Liver (tissue), 8 donors: ENCODE measurements at regions not wholly inside any gene's neighbourhood (a gene's known extent, or its start where the extent isn't known, plus 50 kb on each side); places are given as distances from the start of the nearest gene placed in this dataset.

Source experiments
- DNase-seq: peaks from one replicate; pipeline ENCODE4 v3.0.0-alpha.2; 2017; ENCODE audit warnings: low spot score
- H3K27ac ChIP-seq, 2 donors: one replicate each; pipeline ENCODE4 v1.7.0; 2013; ENCODE audit warnings: inconsistent platforms in 2 of 2, low read length in 2 of 2, control low read depth in 1 of 2, low read depth in 1 of 2, mild to moderate bottlenecking in 1 of 2
- H3K27me3 ChIP-seq, 4 donors: one replicate each; pipeline versions ENCODE4 v1.6.1 to v1.7.0; 2013; ENCODE audit warnings: low read length in 3 of 4, inconsistent platforms in 1 of 4, mild to moderate bottlenecking in 1 of 4, moderate library complexity in 1 of 4; ENCODE audit not compliant: control insufficient read depth in 4 of 4, insufficient read depth in 4 of 4
- H3K36me3 ChIP-seq, 4 donors: one replicate each; pipeline versions ENCODE4 v1.6.1 to v1.7.0; 2013; ENCODE audit warnings: low read length in 3 of 4, mild to moderate bottlenecking in 3 of 4, low read depth in 1 of 4, moderate library complexity in 1 of 4; ENCODE audit not compliant: control insufficient read depth in 4 of 4, insufficient read depth in 3 of 4
- H3K4me1 ChIP-seq, 4 donors: one replicate each; pipeline versions ENCODE4 v1.6.1 to v1.7.0; 2013; ENCODE audit warnings: low read length in 3 of 4, mild to moderate bottlenecking in 3 of 4, moderate library complexity in 1 of 4; ENCODE audit not compliant: control insufficient read depth in 4 of 4, insufficient read depth in 4 of 4
- H3K4me3 ChIP-seq, 3 donors: one replicate each; pipeline versions ENCODE4 v1.6.1 to v1.7.0; 2013; ENCODE audit warnings: low read length in 3 of 3, control low read depth in 1 of 3, low read depth in 1 of 3, mild to moderate bottlenecking in 1 of 3
- H3K9ac ChIP-seq, 2 donors: one replicate each; pipeline ENCODE4 v1.7.0; 2013; ENCODE audit warnings: low read length in 2 of 2, mild to moderate bottlenecking in 2 of 2, moderate library complexity in 2 of 2, control low read depth in 1 of 2, low read depth in 1 of 2
- H3K9me3 ChIP-seq, 4 donors: one replicate each; pipeline versions ENCODE4 v1.6.1 to v1.7.0; 2013; ENCODE audit warnings: low read length in 3 of 4; ENCODE audit not compliant: control insufficient read depth in 4 of 4
- ATF3 ChIP-seq: IDR thresholded peaks from 2 replicates; pipeline ENCODE4 v1.6.1; 2016; ENCODE audit warnings: antibody characterized with exemption
- CTCF ChIP-seq: fragments of 150-350 bp; IDR thresholded peaks from 2 replicates; pipeline ENCODE4 v1.5.1; 2017; ENCODE audit warnings: improper control_type of control experiment, low read depth, low read length; ENCODE audit not compliant: missing input control
- EGR1 ChIP-seq, 2 donors: IDR thresholded peaks; 2 replicates each; pipeline ENCODE4 v1.6.1; 2016 to 2018; ENCODE audit warnings: antibody characterized with exemption in 2 of 2, low read depth in 2 of 2
- FOXA1 ChIP-seq: IDR thresholded peaks from 2 replicates; pipeline ENCODE4 v1.6.1; 2016; ENCODE audit warnings: antibody characterized with exemption
- FOXA2 ChIP-seq: IDR thresholded peaks from 2 replicates; pipeline ENCODE4 v1.6.1; 2016; ENCODE audit warnings: antibody characterized with exemption
- GABPA ChIP-seq, 2 donors: IDR thresholded peaks in 1 of 2; conservative IDR thresholded peaks in 1 of 2; 2 replicates each; pipeline ENCODE4 v1.6.1; 2016; ENCODE audit warnings: antibody characterized with exemption in 2 of 2, mild to moderate bottlenecking in 1 of 2, moderate library complexity in 1 of 2
- HNF4A ChIP-seq, 2 donors: conservative IDR thresholded peaks; 2 replicates each; pipeline ENCODE4 v1.6.1; 2016; ENCODE audit warnings: antibody characterized with exemption in 2 of 2, mild to moderate bottlenecking in 2 of 2
- JUND ChIP-seq, 2 donors: IDR thresholded peaks; 2 replicates each; pipeline ENCODE4 v1.6.1; 2016; ENCODE audit warnings: antibody characterized with exemption in 2 of 2
- MAX ChIP-seq: IDR thresholded peaks from 2 replicates; pipeline ENCODE4 v1.6.1; 2016; ENCODE audit warnings: antibody characterized with exemption
- NR2F2 ChIP-seq: IDR thresholded peaks from 2 replicates; pipeline ENCODE4 v1.6.1; 2016; ENCODE audit warnings: antibody characterized with exemption
- RAD21 ChIP-seq, 2 donors: IDR thresholded peaks; 2 replicates each; pipeline ENCODE4 v1.6.1; 2016; ENCODE audit warnings: antibody characterized with exemption in 2 of 2, mild to moderate bottlenecking in 2 of 2
- REST ChIP-seq: IDR thresholded peaks from 2 replicates; pipeline ENCODE4 v1.6.1; 2016; ENCODE audit warnings: antibody characterized with exemption, mild to moderate bottlenecking
- RXRA ChIP-seq, 2 donors: IDR thresholded peaks; 2 replicates each; pipeline ENCODE4 v1.6.1; 2017 to 2018; ENCODE audit warnings: antibody characterized with exemption in 2 of 2, mild to moderate bottlenecking in 1 of 2
- SP1 ChIP-seq: IDR thresholded peaks from 2 replicates; pipeline ENCODE4 v1.6.1; 2018; ENCODE audit warnings: antibody characterized with exemption, mild to moderate bottlenecking
- TAF1 ChIP-seq: conservative IDR thresholded peaks from 2 replicates; pipeline ENCODE4 v1.6.1; 2016; ENCODE audit warnings: antibody characterized with exemption, mild to moderate bottlenecking
- YY1 ChIP-seq: IDR thresholded peaks from 2 replicates; pipeline ENCODE4 v1.6.1; 2016; ENCODE audit warnings: antibody characterized with exemption, mild to moderate bottlenecking
- ZBTB33 ChIP-seq: IDR thresholded peaks from 2 replicates; pipeline ENCODE4 v1.6.1; 2016; ENCODE audit warnings: antibody characterized with exemption
- WGBS: extraction: QIAGEN DNeasy Blood & Tissue Kit; methylation state at CpG from one replicate; pipeline ENCODE4 v1.1.7; 2013; 5-methylcytosine and 5-hydroxymethylcytosine counted together
- donor health status: healthy.
- donor health status: healthy.
- donor health status: healthy.
- donor health status: healthy.
- donor health status: healthy.

GRCh38 chr4:1462768-1463075, 56.5 kb upstream of the NKX1-1 start:
- Histone ChIP-seq H3K9me3 (no peaks in the 10 kb centered on the region), H3K36me3 (no peaks in the 10 kb centered on the region), H3K27ac (no peak overlapping the region), H3K4me1 (no peaks in the 10 kb centered on the region), H3K27me3 (peaks cover 0 to 7% (median 3%) of the 10 kb centered on the region in 4 donors), H3K9ac (no peak overlapping the region), H3K4me3 (no peak overlapping the region)
- 68% methylated on average over 14 of the region's 14 CpGs for WGBS
- no peak for DNase-seq
- no peak for TF ChIP-seq SP1
- no peak for TF ChIP-seq RXRA (IDR thresholded peaks at IDR 0.05)
- no peak for TF ChIP-seq CTCF
- TF ChIP-seq REST = no peak
- TF ChIP-seq FOXA2 = no peak
- no peak for TF ChIP-seq YY1
- TF ChIP-seq HNF4A (conservative IDR thresholded peaks at IDR 0.05) = no peak
- TF ChIP-seq ZBTB33 = no peak
- no peak for TF ChIP-seq TAF1
- TF ChIP-seq RAD21 (IDR thresholded peaks at IDR 0.05) = no peak
- no peak for TF ChIP-seq EGR1 (IDR thresholded peaks at IDR 0.05; ENCODE audit: low read depth in 2 of 2)
- no peak for TF ChIP-seq MAX
- TF ChIP-seq GABPA (IDR thresholded peaks at IDR 0.05 in 1 of 2, conservative IDR thresholded peaks at IDR 0.05 in 1 of 2) = no peak
- TF ChIP-seq NR2F2 = no peak
- TF ChIP-seq FOXA1 = no peak
- TF ChIP-seq JUND (IDR thresholded peaks at IDR 0.05) = no peak

- Histone ChIP-seq H3K4me3 (no peak overlapping the region), H3K27me3 (peaks cover 0 to 7% (median 3%) of the 10 kb centered on the region in 4 donors), H3K9ac (no peak overlapping the region), H3K27ac (no peak overlapping the region), H3K9me3 (no peaks in the 10 kb centered on the region), H3K36me3 (no peaks in the 10 kb centered on the region), H3K4me1 (no peaks in the 10 kb centered on the region)
- 45% methylated on average over 31 of the region's 31 CpGs for WGBS
- TF ChIP-seq ZBTB33 = no peak
- TF ChIP-seq HNF4A (conservative IDR thresholded peaks at IDR 0.05) = no peak
- TF ChIP-seq REST = no peak
- no peak for TF ChIP-seq FOXA1
- TF ChIP-seq ATF3 = no peak
- no peak for TF ChIP-seq GABPA (IDR thresholded peaks at IDR 0.05 in 1 of 2, conservative IDR thresholded peaks at IDR 0.05 in 1 of 2)
- no peak for TF ChIP-seq RAD21 (IDR thresholded peaks at IDR 0.05)
- no peak for DNase-seq
These were observed 55.9 kb upstream of the NKX1-1 start for GRCh38 chr4:1462009-1462767.
